ENCODE measurements at regions not wholly inside any gene's neighbourhood (a gene's known extent, or its start where the extent isn't known, plus 50 kb on each side); places are given as distances from the start of the nearest gene placed in this dataset.
A peak's percentile ranks its signal among the peaks of the same experiment; 100 is the strongest.
"Not testable (repeated sequence)": the region's sequence is repeated elsewhere in the genome, so short reads cannot be mapped to it uniquely, and the experiment has no call there.

- Histone ChIP-seq H3K27me3 (no peaks in the 10 kb centered on the region), H3K4me2 (no peak overlapping the region), H3K9ac (no peak overlapping the region), H3K27ac (no peak overlapping the region), H3K79me2 (ENCODE audit: low read depth) (no peaks in the 10 kb centered on the region), H3K9me3 (ENCODE audit: low read depth) (no peaks in the 10 kb centered on the region), H2AFZ (replicated peaks) (no peak overlapping the region), H3K4me1 (no peaks in the 10 kb centered on the region), H4K20me1 (ENCODE audit: low read depth) (no peaks in the 10 kb centered on the region), H3K36me3 (no peaks in the 10 kb centered on the region), H3F3A (ENCODE audit: low read depth) (no peaks in the 10 kb centered on the region), H3K4me3 (no peak overlapping the region)
- Mint-ChIP-seq H3K27ac (no peak overlapping the region), H3K36me3 (peaks cover 3% of the 10 kb centered on the region), H3K4me1 (no peaks in the 10 kb centered on the region), H3K27me3 (ENCODE audit: insufficient read depth, low read depth) (peaks cover 2% of the 10 kb centered on the region), H3K4me3 (no peak overlapping the region), H3K9me3 (peaks cover 21% of the 10 kb centered on the region)
- TF ChIP-seq EZH2phosphoT487 (IDR thresholded peaks at IDR 0.05) (no peak), CTCF (IDR thresholded peaks at IDR 0.05) (no peak), EZH2 (IDR thresholded peaks at IDR 0.05) (no peak)
- DNase-seq (ENCODE audit: low spot score), result no peak
These were observed 97.1 kb upstream of the FAM98A start for GRCh38 chr2:33696234-33696633.

GRCh38 chr2:33694904-33695303 is 95.8 kb upstream of the FAM98A start:
- Histone ChIP-seq H3K4me3 (no peak overlapping the region), H3K27me3 (no peaks in the 10 kb centered on the region), H3K4me1 (no peaks in the 10 kb centered on the region), H3K9me3 (ENCODE audit: low read depth) (no peaks in the 10 kb centered on the region), H3F3A (ENCODE audit: low read depth) (no peaks in the 10 kb centered on the region), H3K36me3 (no peaks in the 10 kb centered on the region), H3K4me2 (no peak overlapping the region), H4K20me1 (ENCODE audit: low read depth) (no peaks in the 10 kb centered on the region), H2AFZ (replicated peaks) (no peak overlapping the region), H3K27ac (no peak overlapping the region), H3K9ac (no peak overlapping the region), H3K79me2 (ENCODE audit: low read depth) (no peaks in the 10 kb centered on the region)
- Mint-ChIP-seq H3K27me3 (ENCODE audit: insufficient read depth, low read depth) (peaks cover 2% of the 10 kb centered on the region), H3K9me3 (peaks cover 29% of the 10 kb centered on the region), H3K27ac (no peak overlapping the region), H3K4me1 (no peaks in the 10 kb centered on the region), H3K4me3 (no peak overlapping the region), H3K36me3 (peaks cover 3% of the 10 kb centered on the region)
- DNase-seq (ENCODE audit: low spot score), result no peak
- TF ChIP-seq CTCF (IDR thresholded peaks at IDR 0.05) (no peak), EZH2phosphoT487 (IDR thresholded peaks at IDR 0.05) (no peak), EZH2 (IDR thresholded peaks at IDR 0.05) (no peak)

GRCh38 chr2:33690686-33691085 is 91.6 kb upstream of the FAM98A start:
- not testable (repeated sequence) for H3K4me3 ChIP-seq; H3K27me3 ChIP-seq; H4K20me1 ChIP-seq (ENCODE audit: low read depth); H3K4me2 ChIP-seq; H3K36me3 Mint-ChIP-seq; H3K9ac ChIP-seq; DNase-seq (ENCODE audit: low spot score); H3K27ac Mint-ChIP-seq; H2AFZ ChIP-seq (replicated peaks); H3K4me1 Mint-ChIP-seq; H3K27ac ChIP-seq; H3F3A ChIP-seq (ENCODE audit: low read depth); H3K27me3 Mint-ChIP-seq (ENCODE audit: insufficient read depth, low read depth); H3K79me2 ChIP-seq (ENCODE audit: low read depth); H3K36me3 ChIP-seq; H3K4me3 Mint-ChIP-seq; H3K4me1 ChIP-seq
- peaks cover 40% of the 10 kb centered on the region for H3K9me3 Mint-ChIP-seq
- H3K9me3 ChIP-seq (ENCODE audit: low read depth), result peaks cover 17% of the 10 kb centered on the region

GRCh38 chr2:33681364-33681757 is 82.3 kb upstream of the FAM98A start:
- peaks cover 2% of the 10 kb centered on the region for H3K36me3 Mint-ChIP-seq
- no peak overlapping the region for H3K27ac Mint-ChIP-seq
- no peak overlapping the region for H3K9ac ChIP-seq
- H3K9me3 ChIP-seq (ENCODE audit: low read depth), result peaks cover 6% of the 10 kb centered on the region
- peaks cover 14% of the 10 kb centered on the region for H3K9me3 Mint-ChIP-seq
- peak overlapping the region; percentile 30 for H2AFZ ChIP-seq (replicated peaks)
- peaks cover 5% of the 10 kb centered on the region for H3K27me3 Mint-ChIP-seq (ENCODE audit: insufficient read depth, low read depth)
- no peak for DNase-seq (ENCODE audit: low spot score)
- H3K36me3 ChIP-seq, result no peaks in the 10 kb centered on the region
- no peak overlapping the region for H3K4me3 ChIP-seq
- H3K27me3 ChIP-seq, result no peaks in the 10 kb centered on the region
- no peak overlapping the region for H3K27ac ChIP-seq
- TF ChIP-seq EZH2 (IDR thresholded peaks at IDR 0.05) (no peak), CTCF (IDR thresholded peaks at IDR 0.05) (peak; percentile 64)
- peaks cover 2% of the 10 kb centered on the region for H3K4me1 Mint-ChIP-seq
- no peaks in the 10 kb centered on the region for H4K20me1 ChIP-seq (ENCODE audit: low read depth)
- H3K4me3 Mint-ChIP-seq, result no peak overlapping the region
- H3K79me2 ChIP-seq (ENCODE audit: low read depth), result no peaks in the 10 kb centered on the region
- no peak overlapping the region for H3K4me2 ChIP-seq
- no peaks in the 10 kb centered on the region for H3K4me1 ChIP-seq
- H3F3A ChIP-seq (ENCODE audit: low read depth), result no peaks in the 10 kb centered on the region

Measured in neural progenitor cell (in vitro differentiated cells).